B cell (primary cell): ENCODE measurements at regions not wholly inside any gene's neighbourhood (a gene's known extent, or its start where the extent isn't known, plus 50 kb on each side); places are given as distances from the start of the nearest gene placed in this dataset.

Source experiments
- CTCF ChIP-seq: fragments of 200-600 bp; IDR thresholded peaks from one replicate; pipeline ENCODE4 v1.8.0; 2022; ENCODE audit warnings: antibody characterized with exemption, mild to moderate bottlenecking
- EZH2 ChIP-seq: IDR thresholded peaks from 2 replicates; pipeline ENCODE4 v1.6.1; 2012; ENCODE audit warnings: borderline replicate concordance, low read depth, mild to moderate bottlenecking, moderate library complexity, low read length; ENCODE audit not compliant: insufficient read depth, poor library complexity, severe bottlenecking

- TF ChIP-seq CTCF (no peak), EZH2 (no peak)
Measured at GRCh38 chr6:92893741-92894140, 525.6 kb downstream of the EPHA7 start.
